ENCODE measurements at regions not wholly inside any gene's neighbourhood (a gene's known extent, or its start where the extent isn't known, plus 50 kb on each side); places are given as distances from the start of the nearest gene placed in this dataset.

DNA sequence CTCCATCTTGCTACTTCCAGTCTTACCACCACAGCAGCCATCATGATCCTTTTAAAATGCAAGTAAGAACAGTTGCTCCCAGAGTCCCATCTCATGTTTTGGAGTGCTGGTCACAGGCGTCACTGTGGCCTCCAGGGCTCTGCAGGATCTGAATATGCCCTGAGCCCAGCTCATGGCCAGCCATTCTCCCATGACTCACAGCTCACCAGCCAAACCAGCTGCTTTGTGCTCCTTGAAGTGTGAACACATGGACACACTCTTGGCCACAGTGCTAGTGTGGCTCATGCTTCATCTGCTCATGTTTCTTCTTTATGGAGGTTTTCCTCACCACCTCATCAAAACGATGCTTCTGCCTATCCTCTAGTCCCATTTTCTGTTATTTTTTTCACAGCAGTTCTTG is 466.5 kb downstream of the UQCRFS1 start:
- TF ChIP-seq, protein P1, sequence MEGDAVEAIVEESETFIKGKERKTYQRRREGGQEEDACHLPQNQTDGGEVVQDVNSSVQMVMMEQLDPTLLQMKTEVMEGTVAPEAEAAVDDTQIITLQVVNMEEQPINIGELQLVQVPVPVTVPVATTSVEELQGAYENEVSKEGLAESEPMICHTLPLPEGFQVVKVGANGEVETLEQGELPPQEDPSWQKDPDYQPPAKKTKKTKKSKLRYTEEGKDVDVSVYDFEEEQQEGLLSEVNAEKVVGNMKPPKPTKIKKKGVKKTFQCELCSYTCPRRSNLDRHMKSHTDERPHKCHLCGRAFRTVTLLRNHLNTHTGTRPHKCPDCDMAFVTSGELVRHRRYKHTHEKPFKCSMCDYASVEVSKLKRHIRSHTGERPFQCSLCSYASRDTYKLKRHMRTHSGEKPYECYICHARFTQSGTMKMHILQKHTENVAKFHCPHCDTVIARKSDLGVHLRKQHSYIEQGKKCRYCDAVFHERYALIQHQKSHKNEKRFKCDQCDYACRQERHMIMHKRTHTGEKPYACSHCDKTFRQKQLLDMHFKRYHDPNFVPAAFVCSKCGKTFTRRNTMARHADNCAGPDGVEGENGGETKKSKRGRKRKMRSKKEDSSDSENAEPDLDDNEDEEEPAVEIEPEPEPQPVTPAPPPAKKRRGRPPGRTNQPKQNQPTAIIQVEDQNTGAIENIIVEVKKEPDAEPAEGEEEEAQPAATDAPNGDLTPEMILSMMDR (IDR thresholded peaks at IDR 0.05) = no peak
- no peak for DNase-seq
- H3K27me3 ChIP-seq = no peaks in the 10 kb centered on the region
- no peaks in the 10 kb centered on the region for H3K4me1 ChIP-seq
- H3K27ac ChIP-seq = no peak overlapping the region
- H3K9me3 ChIP-seq = no peaks in the 10 kb centered on the region
- intact Hi-C loops (cut with DNase I) = no loop called here
- no peaks in the 10 kb centered on the region for H3K36me3 ChIP-seq
- ATAC-seq = no peak
- H3K4me3 ChIP-seq = no peak overlapping the region

DNA sequence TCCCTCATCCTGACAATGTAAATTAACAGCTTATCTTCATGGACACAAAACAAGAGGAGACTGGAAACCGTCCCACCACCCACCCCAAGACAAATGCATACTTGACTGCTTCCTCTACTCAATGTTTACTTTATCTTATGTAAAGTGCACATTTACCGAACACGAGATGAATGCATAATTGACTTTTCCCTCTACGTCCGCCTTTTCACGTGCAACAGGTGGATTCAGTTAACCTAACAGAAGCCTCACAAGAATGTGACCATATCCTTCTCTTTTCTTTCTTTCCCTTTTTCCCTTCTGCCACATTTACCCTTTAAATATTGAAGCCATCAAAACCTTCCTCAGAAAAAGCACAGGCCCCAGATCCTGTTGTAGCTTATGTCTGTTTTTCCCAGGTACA is 468.0 kb downstream of the UQCRFS1 start:
- intact Hi-C loops (cut with DNase I) = no loop called here
- TF ChIP-seq, protein P1 (IDR thresholded peaks at IDR 0.05) = no peak
- Histone ChIP-seq H3K27me3 (no peaks in the 10 kb centered on the region), H3K4me1 (no peaks in the 10 kb centered on the region), H3K27ac (no peak overlapping the region), H3K4me3 (no peak overlapping the region), H3K9me3 (no peaks in the 10 kb centered on the region), H3K36me3 (no peaks in the 10 kb centered on the region)
- ATAC-seq = no peak
- DNase-seq = no peak

DNA sequence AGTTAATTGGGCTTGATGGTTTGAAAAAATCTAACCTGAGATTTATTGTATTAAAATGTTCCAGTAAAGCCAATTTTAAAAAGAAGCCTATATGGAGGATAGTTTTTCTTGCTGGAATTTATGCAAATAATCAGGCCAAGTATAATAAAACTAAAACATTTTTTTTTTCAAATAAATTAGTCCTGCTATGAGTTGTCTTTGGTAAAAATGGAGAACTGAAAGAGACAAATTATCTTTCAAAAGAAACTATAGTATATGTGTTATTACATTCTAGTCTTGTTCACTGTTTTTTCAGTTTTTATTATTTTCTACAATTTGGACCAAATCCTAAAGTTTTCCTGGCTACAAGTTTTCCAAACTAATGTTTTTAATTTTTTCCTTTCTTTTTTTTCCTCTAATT is 468.9 kb downstream of the UQCRFS1 start:
- no peaks in the 10 kb centered on the region for H3K4me1 ChIP-seq
- no peak for DNase-seq
- no peak overlapping the region for H3K27ac ChIP-seq
- no peaks in the 10 kb centered on the region for H3K36me3 ChIP-seq
- TF ChIP-seq, protein P1 (IDR thresholded peaks at IDR 0.05) = no peak
- H3K27me3 ChIP-seq = no peaks in the 10 kb centered on the region
- no peak overlapping the region for H3K4me3 ChIP-seq
- no peak for ATAC-seq
- no peaks in the 10 kb centered on the region for H3K9me3 ChIP-seq
- intact Hi-C loops (cut with DNase I) = no loop called here

DNA sequence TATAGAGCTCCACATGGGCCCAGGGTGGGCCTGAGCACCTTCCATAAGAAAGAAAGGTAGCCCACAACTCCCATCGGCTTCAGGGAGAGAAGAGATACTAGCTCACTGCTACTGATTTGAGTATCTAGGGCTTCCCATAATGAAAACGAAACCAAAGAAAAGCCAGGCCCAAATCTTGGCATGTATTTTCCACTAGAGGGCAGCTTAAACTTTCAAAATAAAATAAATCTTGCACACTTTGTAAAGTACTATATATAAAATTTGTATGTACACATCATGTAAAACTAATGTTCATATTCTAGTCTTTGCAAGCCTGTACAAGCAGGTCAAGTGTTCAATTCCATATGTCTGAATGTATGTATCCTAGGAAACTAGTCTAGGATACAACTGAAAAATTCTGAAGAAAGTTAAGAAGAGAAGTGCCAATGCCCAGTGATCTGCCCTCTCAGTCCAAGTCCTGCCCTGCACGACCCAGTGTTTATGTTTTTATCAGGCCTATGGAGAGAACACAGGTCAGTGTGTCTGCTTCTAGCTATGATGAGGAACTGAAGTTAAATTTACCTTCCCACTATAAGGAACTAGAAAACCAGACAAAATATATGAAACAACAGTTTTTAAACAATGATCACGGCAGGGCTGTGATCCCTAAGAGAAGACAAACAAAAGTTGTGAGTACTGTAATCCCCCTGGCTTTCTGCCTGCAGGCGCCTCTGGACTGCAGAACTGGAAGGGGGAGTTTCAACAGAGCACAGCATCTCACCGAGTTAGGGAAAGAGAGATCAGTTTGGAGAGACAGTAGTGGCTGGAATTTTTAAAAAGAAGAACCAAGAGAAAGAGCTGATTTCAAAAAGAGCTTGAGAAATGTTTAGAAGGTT is 475.7 kb downstream of the UQCRFS1 start:
- Histone ChIP-seq H3K27ac (no peak overlapping the region), H3K36me3 (no peaks in the 10 kb centered on the region), H3K9me3 (no peaks in the 10 kb centered on the region), H3K4me1 (no peaks in the 10 kb centered on the region), H3K4me3 (no peak overlapping the region), H3K27me3 (no peaks in the 10 kb centered on the region)
- TF ChIP-seq, protein P1 (IDR thresholded peaks at IDR 0.05) = peak; percentile 65
- peak; percentile 39 for ATAC-seq
- intact Hi-C loops (cut with DNase I) = no loop called here
- DNase-seq = no peak

DNA sequence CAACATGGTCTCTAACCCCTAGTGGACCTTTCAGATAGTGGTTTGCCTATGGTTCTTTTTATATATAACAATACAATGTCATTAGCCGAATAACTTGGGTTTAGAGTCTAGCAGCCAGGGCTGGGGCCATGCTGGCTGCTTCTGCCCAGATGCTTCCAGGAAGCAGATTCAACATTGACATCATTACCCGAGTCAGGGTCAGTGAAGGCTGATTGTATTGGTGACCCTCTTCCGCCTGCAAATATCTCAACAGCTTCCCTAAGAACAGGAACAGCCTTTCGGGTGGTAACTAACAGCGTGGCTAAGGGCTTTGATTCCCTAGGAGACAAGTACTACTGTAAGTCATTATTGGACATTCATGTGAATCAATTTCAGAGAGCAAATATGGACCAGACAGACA is 476.4 kb downstream of the UQCRFS1 start:
- TF ChIP-seq, protein P1 (IDR thresholded peaks at IDR 0.05) = no peak
- DNase-seq = no peak
- H3K4me3 ChIP-seq = no peak overlapping the region
- intact Hi-C loops (cut with DNase I) = no loop called here
- H3K36me3 ChIP-seq = no peaks in the 10 kb centered on the region
- no peaks in the 10 kb centered on the region for H3K4me1 ChIP-seq
- no peak overlapping the region for H3K27ac ChIP-seq
- no peaks in the 10 kb centered on the region for H3K27me3 ChIP-seq
- no peaks in the 10 kb centered on the region for H3K9me3 ChIP-seq
- ATAC-seq = no peak

Measured in upper lobe of right lung (tissue), 1 donor.